ENCODE measurements at regions not wholly inside any gene's neighbourhood (a gene's known extent, or its start where the extent isn't known, plus 50 kb on each side); places are given as distances from the start of the nearest gene placed in this dataset.

GRCh38 chr13:67752759-67753158 is 522.6 kb upstream of the PCDH9 start:
- no peak for TF ChIP-seq EZH2 (IDR thresholded peaks at IDR 0.05)
- TF ChIP-seq POLR2AphosphoS5 (IDR thresholded peaks at IDR 0.05; ENCODE audit: borderline replicate concordance, low read depth, low read length) = no peak

Data from SK-N-MC (cell line).